T-helper 2 cell (primary cell): ENCODE measurements at regions not wholly inside any gene's neighbourhood (a gene's known extent, or its start where the extent isn't known, plus 50 kb on each side); places are given as distances from the start of the nearest gene placed in this dataset.
"Not testable (repeated sequence)": the region's sequence is repeated elsewhere in the genome, so short reads cannot be mapped to it uniquely, and the experiment has no call there.

Experiments used
- DNase-seq, 5 experiments: peaks; one replicate each; pipeline versions ENCODE4 v3.0.0 to v3.0.0-alpha.2; 2012 to 2022

DNA sequence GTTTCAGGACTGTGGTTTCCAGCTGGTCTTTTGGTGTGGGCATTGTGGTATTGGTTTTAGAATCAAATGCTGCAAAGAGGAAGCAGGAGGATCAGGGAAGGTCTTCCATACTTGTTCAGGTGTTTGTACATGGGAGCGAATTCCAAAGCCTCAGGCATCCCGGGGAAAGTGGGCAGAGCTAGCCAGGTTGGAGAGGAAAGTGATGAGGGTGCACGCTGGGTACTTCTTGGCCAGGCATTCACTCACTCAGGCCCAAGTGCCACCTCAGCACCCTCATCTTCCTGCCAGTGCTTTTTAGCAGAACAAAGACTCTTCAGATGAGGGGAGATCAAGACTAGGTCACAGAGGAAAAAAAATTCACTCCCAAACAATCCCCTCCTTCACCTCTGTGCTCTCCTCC lies 241.1 kb upstream of the TBX18 start:
- no peak for DNase-seq

- no peak for DNase-seq
Observed at GRCh38 chr6:85004361-85004995, 240.1 kb upstream of the TBX18 start.

GRCh38 chr6:85002847-85003246 lies 238.4 kb upstream of the TBX18 start:
- DNase-seq, result no peak

DNA sequence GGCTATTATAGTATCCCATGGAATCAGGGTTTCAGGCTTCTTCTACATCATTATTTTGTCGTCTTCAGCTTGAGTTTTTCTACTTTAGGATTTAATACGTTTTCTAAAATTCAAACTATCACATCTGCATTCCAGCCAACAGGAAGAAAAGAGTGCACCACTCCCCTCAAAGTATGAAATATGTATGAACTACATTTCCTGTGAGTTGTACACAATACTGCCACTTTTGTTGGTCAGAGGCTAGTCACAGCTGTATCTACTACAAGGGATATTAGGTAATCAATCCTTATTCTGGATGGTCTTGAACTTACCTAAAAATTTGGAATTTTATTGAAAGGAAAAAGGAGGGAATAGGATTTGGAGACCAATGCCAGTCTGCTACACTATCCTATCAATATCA lies 235.6 kb upstream of the TBX18 start:
- DNase-seq, result no peak

DNA sequence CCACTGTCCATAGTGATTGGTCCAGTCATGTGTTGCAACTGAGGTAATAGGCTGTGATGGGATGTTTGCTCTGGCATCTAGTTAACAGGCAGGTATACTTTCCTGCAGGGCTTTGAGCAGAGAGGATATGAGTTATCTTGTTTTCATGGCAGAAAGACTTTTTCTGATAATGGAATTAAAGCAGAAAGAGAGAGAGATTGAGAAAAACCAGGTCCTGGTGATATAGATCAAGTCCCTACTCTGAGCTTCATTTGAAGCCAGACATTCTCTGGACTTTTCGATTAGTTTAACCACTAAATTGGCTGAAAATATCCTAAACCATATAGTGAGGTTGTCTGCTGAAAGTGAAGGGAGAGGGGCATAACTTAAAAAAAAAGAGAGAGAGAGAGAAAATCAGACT lies 233.8 kb upstream of the TBX18 start:
- DNase-seq, result no peak

DNA sequence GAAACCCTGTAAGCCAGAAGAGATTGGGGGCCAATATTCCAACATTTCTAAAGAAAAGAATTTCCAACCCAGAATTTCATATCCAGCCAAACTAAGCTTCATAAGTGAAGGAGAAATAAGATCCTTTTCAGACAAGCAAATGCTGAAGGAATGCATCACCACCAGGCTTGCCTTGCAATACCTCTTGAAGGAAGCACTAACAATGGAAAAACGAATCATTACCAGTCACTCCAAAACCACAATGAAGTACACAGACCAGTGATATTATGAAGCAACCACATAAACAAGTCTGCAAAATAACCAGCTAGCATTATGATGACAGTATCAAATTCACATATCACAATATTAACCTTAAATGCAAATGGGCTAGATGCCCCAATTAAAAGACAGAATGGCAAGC lies 224.4 kb upstream of the TBX18 start:
- DNase-seq, result not testable (repeated sequence)

DNA sequence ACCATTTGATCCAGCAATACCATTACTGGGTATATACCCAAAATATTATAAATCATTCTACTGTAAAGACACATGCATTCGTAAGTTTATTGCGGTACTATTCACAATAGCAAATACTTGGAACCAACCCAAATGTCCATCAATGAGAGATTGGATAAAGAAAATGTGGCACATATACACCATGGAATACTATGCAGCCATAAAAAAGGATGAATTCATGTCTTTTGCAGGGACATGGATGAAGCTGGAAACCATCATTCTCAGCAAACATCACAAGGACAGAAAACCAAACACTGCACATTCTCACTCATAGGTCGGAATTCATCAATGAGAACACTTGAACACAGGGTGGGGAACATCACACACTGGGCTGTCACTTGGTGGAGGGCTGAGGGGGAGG lies 221.1 kb upstream of the TBX18 start:
- not testable (repeated sequence) for DNase-seq

DNA sequence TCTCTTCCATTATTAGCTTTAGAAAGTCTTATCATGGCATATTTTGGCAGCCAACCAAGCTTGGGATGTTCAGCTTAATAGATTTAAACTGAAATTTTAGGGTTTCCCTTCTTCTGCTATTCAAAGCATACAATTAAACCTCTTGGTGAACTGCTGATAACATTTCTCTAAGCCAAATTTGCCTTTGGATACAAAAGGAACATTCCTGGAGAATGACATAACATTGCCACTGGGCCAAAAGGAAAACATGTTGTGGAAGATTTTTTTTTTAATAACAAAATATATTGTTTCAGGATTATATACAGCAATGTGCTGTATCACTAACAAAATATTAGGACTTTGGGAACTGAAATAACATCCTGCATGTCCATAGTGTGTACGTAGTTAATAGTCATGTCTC lies 215.1 kb upstream of the TBX18 start:
- no peak for DNase-seq

GRCh38 chr6:84977363-84977705 lies 212.9 kb upstream of the TBX18 start:
- DNase-seq, result no peak

GRCh38 chr6:84976526-84977362 lies 212.3 kb upstream of the TBX18 start:
- DNase-seq, result no peak

DNA sequence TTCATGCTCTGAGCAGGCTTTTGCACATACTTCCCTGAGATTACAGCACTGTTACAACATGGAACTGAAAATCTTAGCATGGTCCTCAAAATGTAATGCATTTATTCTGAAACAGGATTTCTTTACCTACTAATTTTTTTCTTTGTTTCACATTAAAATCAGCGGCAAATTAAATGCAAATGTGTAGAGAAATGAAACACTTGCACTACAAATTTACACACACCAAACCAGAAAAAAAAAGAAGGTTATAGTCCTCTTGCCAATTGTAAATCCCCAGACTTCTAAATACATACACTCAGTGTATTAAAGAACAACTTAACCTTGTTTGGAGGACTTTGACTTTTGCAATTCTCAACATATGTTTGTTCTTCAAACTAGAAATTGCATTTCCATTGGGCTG lies 210.9 kb upstream of the TBX18 start:
- no peak for DNase-seq

- DNase-seq, result no peak
Observed at GRCh38 chr6:84973606-84974005, 209.2 kb upstream of the TBX18 start.

- no peak for DNase-seq
Observed at GRCh38 chr6:84967965-84968364, 203.6 kb upstream of the TBX18 start.

DNA sequence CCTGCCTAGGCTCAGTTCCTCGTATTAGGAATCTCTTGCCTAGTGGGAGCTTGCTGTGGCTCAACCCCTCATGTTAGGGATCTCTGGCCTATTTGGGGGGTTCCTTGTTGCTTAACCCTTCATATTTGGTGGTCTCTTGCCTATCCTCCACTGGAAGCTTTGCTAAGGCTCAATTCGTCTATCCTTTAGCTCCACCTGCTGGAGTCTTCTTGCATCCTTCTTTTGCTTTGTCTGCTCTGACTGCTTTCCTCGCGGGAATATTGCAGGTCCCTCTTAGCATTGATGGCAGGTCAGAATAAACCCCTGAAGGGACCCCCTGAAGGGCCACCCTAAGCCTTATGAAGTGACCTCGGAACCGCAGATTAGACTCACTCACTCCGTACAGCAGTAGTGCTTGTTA lies 203.0 kb upstream of the TBX18 start:
- no peak for DNase-seq

DNA sequence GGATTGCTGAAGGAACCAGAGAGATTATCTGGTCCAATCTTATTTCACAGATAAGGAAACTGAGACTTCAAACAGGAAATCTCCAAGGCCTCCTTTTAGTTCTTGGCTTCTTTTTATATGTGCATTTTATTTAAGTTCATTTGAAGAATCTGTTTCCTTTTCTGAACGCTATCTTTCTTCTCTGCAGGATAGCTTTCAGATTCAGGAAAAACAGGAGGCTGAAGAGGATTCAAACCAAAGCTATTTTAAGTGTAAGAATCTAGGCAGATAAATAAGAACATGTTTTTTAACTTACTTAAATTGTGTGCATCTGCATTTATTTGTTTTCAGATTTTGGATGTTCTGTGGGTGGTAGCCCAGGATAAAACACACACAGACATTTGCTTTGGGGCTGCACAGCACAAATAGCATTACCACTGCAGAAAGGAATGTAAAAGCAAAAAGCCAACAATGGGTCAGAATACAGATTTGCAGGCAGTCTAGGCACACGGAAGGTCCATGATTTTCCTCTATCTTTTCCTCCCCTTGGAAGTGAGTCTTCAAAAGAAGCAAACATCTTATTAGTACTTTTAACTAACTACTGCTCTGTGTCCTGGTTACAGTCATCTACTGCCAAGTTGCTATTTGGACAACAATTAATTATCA lies 188.8 kb upstream of the TBX18 start:
- no peak for DNase-seq

- not testable (repeated sequence) for DNase-seq
Observed at GRCh38 chr6:84944926-84945325, 180.5 kb upstream of the TBX18 start.

DNA sequence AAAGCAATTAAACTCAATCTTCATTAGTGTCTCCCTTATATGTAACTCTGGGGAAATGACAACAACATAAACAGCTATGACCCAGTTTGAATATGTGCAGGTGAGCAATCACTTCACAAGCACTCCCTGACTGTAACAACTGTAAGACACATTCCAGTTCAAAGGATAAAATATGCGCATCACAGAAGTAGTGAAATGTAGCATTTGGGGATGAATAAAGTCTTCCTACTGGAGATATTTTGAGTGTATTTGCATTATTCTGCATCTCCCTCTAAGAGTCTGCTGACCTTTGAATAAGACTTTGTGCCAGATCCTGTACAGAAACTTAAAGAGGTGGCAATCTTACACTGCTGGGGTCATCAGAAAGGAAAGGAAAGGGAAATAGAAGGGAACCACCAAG lies 179.5 kb upstream of the TBX18 start:
- DNase-seq, result no peak

- DNase-seq, result not testable (repeated sequence)
Observed at GRCh38 chr6:84941609-84942008, 177.2 kb upstream of the TBX18 start.

GRCh38 chr6:84929212-84929611 lies 164.8 kb upstream of the TBX18 start:
- DNase-seq, result no peak

DNA sequence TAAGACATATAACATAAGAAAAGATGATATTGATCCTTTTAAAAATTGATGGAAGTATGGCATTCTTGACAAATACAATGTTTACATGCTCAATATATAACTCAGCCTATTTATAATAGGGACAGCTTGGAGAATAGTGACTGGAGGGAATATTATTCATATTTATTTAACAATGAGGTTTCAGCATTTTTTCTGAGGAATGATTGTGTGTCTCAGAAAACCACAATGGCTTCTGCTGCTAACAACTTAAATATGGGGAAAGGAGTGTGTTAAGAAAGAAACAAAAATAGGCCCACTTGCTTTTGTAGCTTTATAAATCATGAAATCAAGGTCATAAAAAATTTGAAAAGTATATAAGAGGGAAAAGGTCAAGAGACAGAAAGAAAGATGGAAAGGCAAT lies 163.2 kb upstream of the TBX18 start:
- DNase-seq, result no peak

- DNase-seq, result no peak
Observed at GRCh38 chr6:84926189-84927155, 162.1 kb upstream of the TBX18 start.

DNA sequence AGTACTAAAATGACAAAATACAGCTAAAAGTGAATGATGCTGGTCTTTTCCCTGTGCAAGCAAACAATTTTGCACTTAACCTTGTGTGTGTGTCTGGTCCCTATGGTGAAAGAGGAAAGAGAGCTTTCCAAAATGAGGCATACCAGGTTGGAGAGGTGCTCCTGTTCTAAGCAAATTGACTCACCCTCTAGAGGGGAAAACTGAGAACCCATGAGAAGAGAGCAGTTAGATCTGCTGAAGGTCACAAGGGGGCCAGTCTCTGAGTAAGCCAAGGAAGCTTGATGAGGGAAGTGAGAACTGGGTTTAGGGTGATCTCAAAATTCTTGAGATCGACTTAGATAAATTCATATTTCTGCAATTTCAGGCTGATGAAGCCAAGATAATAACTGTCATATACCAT lies 157.5 kb upstream of the TBX18 start:
- DNase-seq, result no peak

- no peak for DNase-seq
Observed at GRCh38 chr6:84920021-84920420, 155.6 kb upstream of the TBX18 start.
